ENCODE measurements at regions not wholly inside any gene's neighbourhood (a gene's known extent, or its start where the extent isn't known, plus 50 kb on each side); places are given as distances from the start of the nearest gene placed in this dataset.

- TF ChIP-seq CTCF (IDR thresholded peaks at IDR 0.05) (no peak), POLR2A (IDR thresholded peaks at IDR 0.05) (no peak)
Observed at GRCh38 chr4:62717154-62717553, 1517.0 kb downstream of the ADGRL3 start.

Data from testis (tissue), 2 donors.